NCI-H2029 treated with DMSO at 0.1 percent for 48 hours (cell line): ENCODE measurements at regions not wholly inside any gene's neighbourhood (a gene's known extent, or its start where the extent isn't known, plus 50 kb on each side); places are given as distances from the start of the nearest gene placed in this dataset.

ENCODE experiments used
- DNase-seq: peaks from one replicate; lab custom pipeline; 2025; lab: John Stamatoyannopoulos, UW

- no peak for DNase-seq
Observed at GRCh38 chr13:109516186-109516585, 270.2 kb downstream of the IRS2 start.

GRCh38 chr13:109510013-109510412 is 276.4 kb downstream of the IRS2 start:
- no peak for DNase-seq

GRCh38 chr13:109509154-109509900 is 277.1 kb downstream of the IRS2 start:
- DNase-seq: no peak

GRCh38 chr13:109500146-109500773 is 286.1 kb downstream of the IRS2 start:
- DNase-seq: no peak

GRCh38 chr13:109497917-109498316 is 288.5 kb downstream of the IRS2 start:
- DNase-seq: no peak

GRCh38 chr13:109496216-109496615 is 290.2 kb downstream of the IRS2 start:
- DNase-seq: no peak

GRCh38 chr13:109494925-109495369 is 291.4 kb downstream of the IRS2 start:
- DNase-seq: no peak

- no peak for DNase-seq
Observed at GRCh38 chr13:109485136-109485794, 301.1 kb downstream of the IRS2 start.

- DNase-seq: no peak
Observed at GRCh38 chr13:109483284-109483683, 303.1 kb downstream of the IRS2 start.

- no peak for DNase-seq
Observed at GRCh38 chr13:109481040-109481439, 305.3 kb downstream of the IRS2 start.

GRCh38 chr13:109480011-109480955 is 306.1 kb downstream of the IRS2 start:
- no peak for DNase-seq

GRCh38 chr13:109479534-109479933 is 306.8 kb downstream of the IRS2 start:
- no peak for DNase-seq

GRCh38 chr13:109476001-109476400 is 310.4 kb downstream of the IRS2 start:
- DNase-seq: no peak

GRCh38 chr13:109468123-109468522 is 318.3 kb downstream of the IRS2 start:
- no peak for DNase-seq

- DNase-seq: no peak
Observed at GRCh38 chr13:109465148-109465547, 321.2 kb downstream of the IRS2 start.

- DNase-seq: no peak
Observed at GRCh38 chr13:109454167-109454917, 332.0 kb downstream of the IRS2 start.

GRCh38 chr13:109451726-109452125 is 334.7 kb downstream of the IRS2 start:
- no peak for DNase-seq

GRCh38 chr13:109448629-109449028 is 337.8 kb downstream of the IRS2 start:
- no peak for DNase-seq

GRCh38 chr13:109447667-109448066 is 338.7 kb downstream of the IRS2 start:
- no peak for DNase-seq

GRCh38 chr13:109440320-109440719 is 346.1 kb downstream of the IRS2 start:
- no peak for DNase-seq

- no peak for DNase-seq
Observed at GRCh38 chr13:109439813-109440212, 346.6 kb downstream of the IRS2 start.
